ENCODE measurements at regions not wholly inside any gene's neighbourhood (a gene's known extent, or its start where the extent isn't known, plus 50 kb on each side); places are given as distances from the start of the nearest gene placed in this dataset.
"Not testable (repeated sequence)": the region's sequence is repeated elsewhere in the genome, so short reads cannot be mapped to it uniquely, and the experiment has no call there.

DNA sequence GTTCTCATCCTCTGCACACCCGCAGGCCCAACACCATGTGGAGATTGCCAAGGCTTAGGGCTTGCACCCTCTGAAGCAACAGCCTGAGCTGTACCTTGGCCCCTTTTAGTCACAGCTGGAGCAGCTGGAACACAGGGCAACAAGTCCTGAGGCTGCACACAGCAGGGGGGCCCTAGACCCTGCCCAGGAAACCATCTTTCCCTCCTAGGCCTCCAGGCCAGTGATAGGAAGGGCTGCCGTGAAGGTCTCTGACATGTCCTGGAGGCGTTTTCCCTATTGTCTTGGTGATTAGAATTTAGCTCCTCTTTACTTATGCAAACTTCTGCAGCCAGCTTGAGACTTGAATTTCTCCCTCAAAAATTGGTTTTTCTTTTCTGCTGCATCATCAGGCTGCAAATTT, 373.5 kb upstream of the CLEC14A start:
- DNase-seq (no peak), ATAC-seq (no peak)
- intact Hi-C loops (cut with DNase I): no loop called here

DNA sequence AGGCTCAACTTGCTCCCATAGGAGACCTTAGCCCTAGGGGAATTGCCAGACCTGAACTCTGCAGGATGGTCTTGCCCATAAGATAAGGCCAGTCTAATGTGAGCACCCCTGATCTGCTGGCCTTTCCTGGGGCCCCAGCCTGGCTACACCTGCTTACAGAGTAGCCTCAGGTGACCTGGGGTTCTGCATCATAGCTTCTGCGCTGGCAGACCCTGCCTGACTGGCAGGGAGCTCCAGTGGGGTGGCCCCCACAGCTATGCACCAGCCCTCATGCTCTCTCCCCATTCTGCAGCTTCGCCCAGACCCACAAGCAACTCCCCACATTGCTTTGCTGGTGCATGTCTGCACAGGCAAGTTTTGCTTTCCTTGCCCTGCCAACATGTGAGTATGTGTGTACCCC, 371.3 kb upstream of the CLEC14A start:
- DNase-seq (no peak), ATAC-seq (no peak)
- intact Hi-C loops (cut with DNase I): no loop called here

DNA sequence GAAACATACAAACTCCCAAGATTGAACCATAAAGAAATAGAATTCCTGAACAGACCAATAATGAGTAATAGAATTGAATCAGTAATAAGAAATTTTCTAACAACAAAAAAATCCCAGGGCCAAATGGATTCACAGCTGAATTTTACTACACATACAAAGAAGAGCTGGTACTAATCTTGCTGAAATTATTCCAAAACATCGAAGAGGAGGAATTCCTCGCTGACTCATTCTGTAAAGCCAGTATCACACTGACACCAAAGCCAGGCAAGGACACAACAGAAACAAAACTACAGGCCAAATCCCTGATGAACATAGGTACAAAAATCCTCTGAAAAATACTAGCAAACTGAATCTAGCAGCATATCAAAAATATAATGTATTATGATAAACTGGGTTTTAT, 367.8 kb upstream of the CLEC14A start:
- intact Hi-C loops (cut with DNase I): no loop called here
- DNase-seq: no peak
- ATAC-seq: no peak

DNA sequence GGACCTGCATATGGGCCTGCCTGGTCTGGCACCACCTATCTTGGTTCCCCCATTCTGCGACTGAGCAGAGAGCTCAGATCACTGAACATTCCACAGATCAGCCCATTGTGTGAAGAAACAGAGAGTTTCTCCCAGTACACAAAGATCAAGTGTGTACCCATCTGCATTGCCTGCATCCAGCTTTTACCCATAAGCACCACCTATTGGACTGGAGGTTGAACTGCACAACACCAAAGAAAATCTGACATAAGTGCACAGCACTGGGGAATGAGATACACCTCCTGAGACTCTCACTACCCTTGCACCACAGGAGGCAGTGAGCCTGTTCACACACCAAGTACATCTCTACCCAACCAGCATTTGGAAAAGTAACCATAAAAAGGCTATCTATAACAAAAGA, 362.6 kb upstream of the CLEC14A start:
- intact Hi-C loops (cut with DNase I): no loop called here
- DNase-seq: no peak
- ATAC-seq: no peak

DNA sequence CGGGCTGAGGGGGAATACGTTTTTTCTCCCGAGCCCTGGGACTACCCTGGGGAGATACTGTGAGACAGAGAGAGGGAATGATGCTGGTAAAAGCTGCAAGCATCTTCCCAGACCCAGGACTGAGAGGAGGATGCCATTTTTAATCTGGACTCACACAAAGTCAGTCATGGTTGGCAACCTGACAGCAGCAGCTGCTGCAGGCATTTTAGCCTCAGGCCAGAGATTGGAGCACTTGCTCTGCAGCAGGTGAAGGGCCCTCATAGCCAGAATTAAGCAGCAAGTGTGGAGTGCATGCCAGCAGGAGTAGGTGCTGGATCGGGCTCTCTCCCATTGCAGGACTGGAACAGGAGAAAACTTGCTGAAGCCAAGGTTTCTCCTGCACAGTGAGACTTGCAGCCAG, 361.1 kb upstream of the CLEC14A start:
- no peak for ATAC-seq
- intact Hi-C loops (cut with DNase I): no loop called here
- DNase-seq: no peak

DNA sequence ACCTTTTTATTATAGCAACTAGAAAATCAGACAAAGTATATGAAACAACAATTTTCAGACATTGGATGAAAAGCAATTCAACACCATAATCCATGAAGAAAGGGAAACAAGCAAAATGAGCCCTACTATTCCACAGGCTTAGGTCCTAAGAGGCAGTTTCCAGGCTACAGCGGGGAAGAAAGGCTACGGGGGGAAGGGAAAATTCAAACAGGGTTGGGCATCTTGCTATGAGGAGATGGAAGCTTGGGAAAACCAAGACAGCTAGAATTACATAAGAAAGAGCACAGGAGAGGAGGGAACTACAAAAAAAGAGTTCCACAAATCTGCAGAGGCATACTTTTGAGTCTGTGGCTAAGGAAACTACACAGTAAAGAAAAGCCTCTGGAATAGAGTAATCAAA, 356.0 kb upstream of the CLEC14A start:
- DNase-seq: no peak
- intact Hi-C loops (cut with DNase I): no loop called here
- ATAC-seq: no peak

DNA sequence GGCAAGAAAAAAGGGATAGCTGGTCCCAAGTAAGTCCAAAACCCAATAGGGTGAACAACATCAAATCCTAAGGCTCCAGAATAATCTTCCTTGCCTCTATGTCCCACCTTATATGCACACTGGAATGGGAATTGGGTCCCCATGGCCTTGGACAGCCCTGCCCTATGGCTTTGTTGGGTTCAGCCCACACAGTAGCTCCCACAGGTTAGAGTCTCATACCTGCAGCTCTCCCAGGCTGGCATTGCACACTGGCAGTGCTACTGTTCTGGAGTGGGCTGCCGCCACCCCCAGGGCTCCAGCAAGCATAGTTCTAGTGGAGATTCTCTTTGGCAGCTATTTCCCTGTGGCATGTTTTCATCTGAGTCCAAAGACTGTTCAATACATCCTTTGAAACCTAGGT, 352.4 kb upstream of the CLEC14A start:
- intact Hi-C loops (cut with DNase I): no loop called here
- ATAC-seq: no peak

DNA sequence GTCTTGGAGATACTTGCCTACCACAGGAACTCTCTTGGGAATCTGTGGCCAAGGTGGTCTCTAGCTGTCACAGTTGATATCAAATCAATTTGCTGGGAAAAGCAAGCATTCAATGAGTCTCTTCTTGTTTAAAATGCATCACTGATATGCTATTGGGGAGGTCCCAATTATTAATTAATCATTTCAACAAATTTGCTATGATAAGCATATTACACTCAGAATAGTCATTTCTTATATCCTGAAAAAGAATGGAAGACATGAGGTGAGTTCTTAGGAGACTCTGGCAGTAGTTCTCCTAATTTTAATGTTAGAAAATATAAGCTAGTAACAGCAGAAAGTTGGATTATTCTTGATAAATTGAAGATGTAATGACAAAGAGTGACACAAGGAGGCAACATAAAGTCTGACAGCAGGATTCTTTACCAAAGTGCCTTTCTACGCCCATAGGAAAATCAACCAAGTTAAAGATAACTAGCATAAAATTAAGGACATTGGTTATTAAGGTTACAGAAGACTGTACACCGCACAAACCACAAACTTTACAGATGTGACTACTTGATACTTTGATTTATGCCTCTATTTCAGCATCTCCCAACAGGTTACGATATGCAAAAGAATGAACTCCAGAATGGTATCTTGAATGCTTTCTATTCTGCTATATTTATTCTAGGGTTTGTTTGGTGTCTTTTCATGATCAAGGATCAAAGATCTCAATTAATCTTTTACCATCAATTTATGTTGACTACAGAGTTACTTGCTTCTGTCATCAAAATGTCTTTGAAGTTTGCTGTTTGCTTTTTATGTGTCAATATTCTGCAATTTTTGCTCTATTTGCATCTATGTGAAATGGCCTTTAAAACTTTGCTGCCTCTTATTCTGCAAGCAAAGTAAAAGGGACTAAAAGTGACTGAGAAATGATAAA, 349.6 kb upstream of the CLEC14A start:
- intact Hi-C loops (cut with DNase I): no loop called here
- no peak for DNase-seq
- ATAC-seq: no peak

More for the DNA sequence above, 352.4 kb upstream of the CLEC14A start:
- no peak for DNase-seq

DNA sequence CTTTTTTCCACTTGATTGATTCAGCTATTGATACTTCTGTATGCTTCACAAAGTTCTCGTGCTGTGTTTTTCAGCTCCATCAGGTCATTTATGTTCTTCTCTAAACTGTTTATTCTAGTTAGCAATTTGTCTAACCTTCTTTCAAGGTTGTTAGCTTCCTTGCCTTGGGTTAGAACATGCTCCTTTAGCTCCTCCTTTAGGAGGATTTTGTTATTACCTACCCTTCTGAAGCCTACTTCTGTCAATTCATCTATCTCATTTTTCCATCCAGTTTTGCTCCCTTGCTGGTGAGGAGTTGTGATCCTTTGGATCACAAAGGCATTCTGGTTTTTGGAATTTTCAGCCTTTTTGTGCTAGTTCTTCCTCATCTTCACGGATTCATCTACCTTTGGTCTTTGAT, 344.7 kb upstream of the CLEC14A start:
- ATAC-seq; DNase-seq; intact Hi-C loops (cut with DNase I): not testable (repeated sequence)

DNA sequence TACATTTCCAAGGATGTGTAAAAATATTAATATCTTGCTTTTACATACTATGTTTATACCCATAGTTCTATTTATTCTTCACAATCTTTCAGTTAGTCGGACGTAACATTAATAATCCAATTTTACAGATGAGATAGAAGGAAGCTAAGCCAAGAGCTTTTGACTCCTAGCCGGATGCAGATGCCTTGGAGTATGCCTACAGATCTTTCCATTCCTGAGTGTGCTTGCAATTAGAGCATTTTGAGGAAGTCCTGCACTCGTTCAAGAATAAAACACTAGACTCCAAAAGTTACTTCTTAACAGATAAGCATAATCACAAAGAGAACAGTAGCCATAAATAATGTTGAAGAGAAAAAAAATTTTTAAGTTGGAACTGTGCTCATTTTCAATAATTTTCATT, 337.6 kb upstream of the CLEC14A start:
- no peak for DNase-seq
- ATAC-seq: no peak
- intact Hi-C loops (cut with DNase I): no loop called here

DNA sequence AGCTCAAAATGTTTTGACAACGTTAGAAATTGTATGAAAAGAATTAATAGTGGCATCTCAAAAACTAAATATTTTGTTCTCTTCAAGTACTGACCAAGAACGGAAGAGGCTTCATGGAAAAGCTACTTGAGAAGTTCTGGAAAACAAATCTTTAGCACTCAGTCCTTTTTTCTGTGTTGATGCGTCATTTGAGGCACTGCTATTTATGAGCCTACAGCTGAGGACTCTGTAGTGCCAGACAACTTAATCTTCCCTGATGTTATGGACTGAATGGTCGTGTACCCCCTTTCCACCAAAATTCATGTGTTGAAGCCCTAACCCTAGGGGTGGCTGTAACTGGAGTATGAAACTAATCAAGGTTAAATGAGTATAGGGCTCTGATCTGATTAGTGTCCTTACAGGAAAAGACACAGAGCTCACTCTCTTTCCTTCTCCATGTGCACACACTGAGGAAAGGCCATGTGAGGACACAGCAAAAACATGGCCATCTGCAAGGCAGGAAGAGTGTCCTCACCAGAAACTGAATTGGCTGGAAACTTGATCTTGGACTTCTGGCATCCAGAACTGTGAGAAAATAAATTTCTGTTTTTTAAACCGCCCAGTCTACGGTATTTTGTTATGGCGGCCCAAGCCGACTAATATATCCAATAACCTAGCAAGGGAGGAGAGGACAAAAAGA, 337.0 kb upstream of the CLEC14A start:
- ATAC-seq (no peak), DNase-seq (no peak)
- intact Hi-C loops (cut with DNase I): no loop called here

DNA sequence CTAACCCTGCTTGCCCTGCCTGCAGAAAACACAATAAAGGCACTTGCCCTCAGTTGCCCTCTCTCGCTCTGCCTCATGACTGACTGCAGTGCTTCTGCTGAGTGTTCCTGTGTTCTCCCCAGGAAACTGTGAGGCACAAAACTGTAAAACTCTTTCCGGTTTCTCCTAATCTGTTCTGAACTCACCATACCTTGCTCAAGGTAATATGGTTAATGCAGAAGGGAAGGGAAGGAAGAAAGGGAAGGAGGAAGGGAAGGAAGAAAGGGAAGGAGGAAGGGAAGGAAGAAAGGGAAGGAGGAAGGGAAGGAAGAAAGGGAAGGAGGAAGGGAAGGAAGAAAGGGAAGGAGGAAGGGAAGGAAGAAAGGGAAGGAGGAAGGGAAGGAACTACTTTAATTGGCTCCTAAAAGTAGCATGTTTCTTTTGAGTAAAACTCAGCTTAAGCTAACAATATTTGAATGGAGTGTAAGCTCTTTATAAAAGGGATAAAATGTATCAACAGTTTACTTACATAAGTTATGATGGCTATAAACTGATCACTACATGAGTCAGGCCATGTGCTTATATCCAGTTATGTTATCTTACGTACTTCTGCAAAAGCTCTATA, 334.0 kb upstream of the CLEC14A start:
- no peak for DNase-seq

DNA sequence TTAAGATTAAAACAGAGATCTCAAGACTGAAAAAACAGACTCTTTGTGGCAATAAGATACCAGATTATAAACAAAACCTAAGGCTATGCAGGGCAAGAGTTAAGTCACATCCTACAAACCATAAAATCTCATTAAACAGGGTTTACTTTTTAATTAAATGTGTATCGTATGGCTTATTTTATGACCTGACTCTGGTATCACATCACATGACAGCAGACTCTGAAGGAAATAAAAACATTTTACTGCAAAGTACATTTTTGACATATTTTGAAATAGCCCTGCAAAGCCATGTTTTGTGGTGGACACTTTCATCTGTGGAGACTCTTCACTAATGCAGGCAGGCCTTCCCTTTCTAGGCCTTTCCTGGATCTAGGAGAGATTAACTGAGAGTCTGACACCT, 327.6 kb upstream of the CLEC14A start:
- ATAC-seq: no peak
- intact Hi-C loops (cut with DNase I): no loop called here
- no peak for DNase-seq

More for the DNA sequence above, 334.0 kb upstream of the CLEC14A start:
- no peak for ATAC-seq
- intact Hi-C loops (cut with DNase I): no loop called here

DNA sequence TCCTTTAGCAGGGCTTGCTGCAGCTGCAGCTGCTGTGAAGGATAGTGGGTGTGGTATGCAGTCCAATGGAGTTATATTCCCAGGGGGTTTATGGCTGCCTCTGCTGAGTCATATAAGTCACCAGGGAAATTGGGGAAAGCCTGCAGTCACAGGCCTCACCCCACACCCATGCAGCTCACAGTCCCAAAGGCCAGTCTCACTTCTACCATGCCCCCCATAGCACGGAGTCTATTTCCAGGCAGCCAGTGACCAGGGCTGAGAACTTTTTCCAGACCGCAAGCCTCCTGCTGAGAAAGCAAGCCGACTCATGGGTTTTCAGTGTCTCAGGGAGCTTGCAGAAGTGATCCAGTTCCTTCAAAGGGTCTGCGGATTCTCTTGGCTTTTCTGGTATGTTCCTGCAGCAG, 322.4 kb upstream of the CLEC14A start:
- intact Hi-C loops (cut with DNase I): no loop called here
- DNase-seq (no peak), ATAC-seq (no peak)

DNA sequence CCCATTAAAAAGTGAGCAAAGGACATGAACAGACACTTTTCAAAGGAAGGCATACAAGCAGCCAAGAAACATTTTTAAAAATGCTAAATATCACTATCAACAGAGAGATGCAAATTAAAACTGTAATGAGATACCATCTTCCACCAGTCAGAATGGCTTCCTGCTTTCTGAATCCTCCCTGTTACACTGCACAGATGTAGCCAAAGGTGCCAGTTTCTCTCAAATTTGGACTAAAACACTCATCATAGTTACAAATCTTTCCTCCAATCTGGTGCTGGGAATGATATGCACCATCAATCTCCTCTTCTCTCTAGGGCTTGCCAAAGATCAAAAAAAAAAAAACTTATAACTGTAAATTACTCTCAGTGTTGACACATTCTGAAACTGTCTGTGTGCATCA, 311.8 kb upstream of the CLEC14A start:
- ATAC-seq (peak in 1 of 2 donors; percentile 74), DNase-seq (no peak)
- intact Hi-C loops (cut with DNase I): no loop called here

DNA sequence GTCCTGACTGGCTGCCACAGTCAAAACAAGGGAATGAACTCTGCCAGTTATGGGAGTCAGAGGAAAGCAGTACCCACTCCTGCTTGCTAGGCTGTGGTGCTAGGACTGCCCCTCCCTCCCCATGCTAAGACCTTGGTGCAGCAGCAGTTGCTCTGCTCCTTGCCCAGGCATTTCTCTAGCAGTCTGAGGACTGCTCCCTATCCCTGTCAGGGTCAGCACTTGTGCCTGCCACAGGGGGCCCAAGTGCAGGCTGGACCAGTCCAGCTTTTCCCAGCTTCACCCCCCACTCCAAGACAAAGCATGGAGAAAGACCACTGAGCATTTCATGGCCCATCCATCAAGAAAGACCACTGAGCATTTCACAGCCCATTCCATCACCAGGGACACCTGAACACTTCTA, 305.8 kb upstream of the CLEC14A start:
- DNase-seq: no peak
- intact Hi-C loops (cut with DNase I): no loop called here
- ATAC-seq: no peak

DNA sequence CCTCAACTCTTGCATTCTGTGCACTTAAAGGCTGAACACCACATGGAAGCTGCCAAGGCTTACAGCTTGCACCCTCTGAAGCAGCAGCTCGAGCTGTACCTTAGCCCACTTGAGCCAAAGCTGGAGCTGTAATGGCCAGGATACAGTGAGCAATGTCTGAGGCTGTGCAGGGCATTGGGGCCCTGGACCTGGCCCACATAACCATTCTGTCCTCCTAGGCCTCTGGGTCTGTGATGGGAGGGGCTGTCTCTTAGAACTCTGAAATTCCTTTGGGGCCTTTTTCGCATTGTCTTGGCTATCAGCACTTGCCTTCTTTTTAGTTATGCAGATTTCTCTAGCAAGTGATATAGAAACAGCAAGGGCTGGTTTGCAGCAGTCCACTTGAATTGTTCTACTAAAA, 303.8 kb upstream of the CLEC14A start:
- no peak for ATAC-seq
- intact Hi-C loops (cut with DNase I): no loop called here
- DNase-seq: no peak

DNA sequence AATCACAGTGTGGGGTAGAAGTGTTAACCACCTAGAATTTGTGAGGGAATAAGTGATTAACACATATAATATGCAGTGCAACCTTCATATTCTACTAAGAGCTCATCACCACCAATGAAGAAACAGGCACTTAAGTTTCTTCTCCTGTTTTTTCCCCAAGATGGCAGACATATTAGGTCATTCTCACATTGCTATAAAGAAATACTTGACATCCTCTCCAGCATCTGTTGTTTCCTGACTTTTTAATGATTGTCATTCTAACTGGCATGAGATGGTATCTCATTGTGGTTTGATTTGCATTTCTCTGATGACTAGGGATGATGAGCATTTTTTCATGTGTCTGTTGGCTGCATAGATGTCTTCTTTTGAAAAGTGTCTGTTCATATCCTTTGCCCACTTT, 301.5 kb upstream of the CLEC14A start:
- intact Hi-C loops (cut with DNase I); ATAC-seq; DNase-seq: not testable (repeated sequence)

DNA sequence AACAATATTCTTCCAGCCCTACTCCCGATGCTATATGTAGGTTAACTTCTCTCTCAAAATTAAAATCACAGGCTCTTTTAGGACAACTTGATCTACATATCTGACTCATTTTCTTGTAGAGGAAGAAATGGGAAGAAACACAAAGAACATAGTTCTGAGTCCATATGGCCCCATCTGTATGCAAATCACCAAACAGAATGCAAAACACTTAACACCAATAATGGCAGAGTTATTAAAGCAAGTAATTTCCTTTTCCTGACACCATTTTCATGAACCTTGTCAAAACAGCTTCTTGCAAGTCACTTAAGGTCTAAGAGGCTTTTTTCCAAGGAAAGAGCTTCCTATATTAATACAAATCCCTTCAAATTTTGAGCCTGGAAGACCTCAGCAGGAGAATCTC, 300.4 kb upstream of the CLEC14A start:
- DNase-seq: no peak
- intact Hi-C loops (cut with DNase I): no loop called here
- ATAC-seq: no peak

DNA sequence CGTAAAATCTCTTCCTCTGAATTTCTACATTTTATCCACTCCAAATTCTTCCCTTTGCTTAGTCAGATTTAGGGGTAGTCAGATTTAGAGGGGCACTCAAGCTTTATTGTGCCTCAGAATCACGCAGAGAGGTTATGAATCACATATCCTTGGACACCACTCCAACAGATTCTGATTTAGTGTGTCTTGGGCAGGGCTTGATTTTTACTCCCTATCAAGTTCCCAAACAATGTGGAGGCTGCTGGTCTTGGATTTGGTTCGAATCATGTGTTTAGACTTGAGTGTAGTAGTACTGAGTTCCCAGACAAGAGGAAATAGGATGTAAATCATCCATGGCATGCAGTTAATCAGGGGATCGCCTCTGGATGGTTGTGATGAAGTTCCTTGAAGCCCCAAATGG, 298.1 kb upstream of the CLEC14A start:
- ATAC-seq: no peak
- DNase-seq: no peak
- intact Hi-C loops (cut with DNase I): no loop called here

Measured in left cardiac atrium (tissue), 4 donors.